ENCODE measurements at regions not wholly inside any gene's neighbourhood (a gene's known extent, or its start where the extent isn't known, plus 50 kb on each side); places are given as distances from the start of the nearest gene placed in this dataset.

- no peaks in the 10 kb centered on the region for H3K4me1 Mint-ChIP-seq
- DNase-seq (ENCODE audit: low spot score in 2 of 2, unreplicated experiment in 2 of 2) = no peak
- H3K4me3 Mint-ChIP-seq = no peak overlapping the region
- TF ChIP-seq, protein P1, sequence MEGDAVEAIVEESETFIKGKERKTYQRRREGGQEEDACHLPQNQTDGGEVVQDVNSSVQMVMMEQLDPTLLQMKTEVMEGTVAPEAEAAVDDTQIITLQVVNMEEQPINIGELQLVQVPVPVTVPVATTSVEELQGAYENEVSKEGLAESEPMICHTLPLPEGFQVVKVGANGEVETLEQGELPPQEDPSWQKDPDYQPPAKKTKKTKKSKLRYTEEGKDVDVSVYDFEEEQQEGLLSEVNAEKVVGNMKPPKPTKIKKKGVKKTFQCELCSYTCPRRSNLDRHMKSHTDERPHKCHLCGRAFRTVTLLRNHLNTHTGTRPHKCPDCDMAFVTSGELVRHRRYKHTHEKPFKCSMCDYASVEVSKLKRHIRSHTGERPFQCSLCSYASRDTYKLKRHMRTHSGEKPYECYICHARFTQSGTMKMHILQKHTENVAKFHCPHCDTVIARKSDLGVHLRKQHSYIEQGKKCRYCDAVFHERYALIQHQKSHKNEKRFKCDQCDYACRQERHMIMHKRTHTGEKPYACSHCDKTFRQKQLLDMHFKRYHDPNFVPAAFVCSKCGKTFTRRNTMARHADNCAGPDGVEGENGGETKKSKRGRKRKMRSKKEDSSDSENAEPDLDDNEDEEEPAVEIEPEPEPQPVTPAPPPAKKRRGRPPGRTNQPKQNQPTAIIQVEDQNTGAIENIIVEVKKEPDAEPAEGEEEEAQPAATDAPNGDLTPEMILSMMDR (IDR thresholded peaks at IDR 0.05; ENCODE audit: unreplicated experiment) = no peak
- peaks cover 13% of the 10 kb centered on the region for H3K27me3 Mint-ChIP-seq (ENCODE audit: low read depth)
- no peaks in the 10 kb centered on the region for H3K36me3 Mint-ChIP-seq
- no peak overlapping the region for H3K27ac Mint-ChIP-seq
- H3K9me3 Mint-ChIP-seq = no peaks in the 10 kb centered on the region
These were observed 263.5 kb upstream of the USP15 start for GRCh38 chr12:61996717-61997116.

DNA sequence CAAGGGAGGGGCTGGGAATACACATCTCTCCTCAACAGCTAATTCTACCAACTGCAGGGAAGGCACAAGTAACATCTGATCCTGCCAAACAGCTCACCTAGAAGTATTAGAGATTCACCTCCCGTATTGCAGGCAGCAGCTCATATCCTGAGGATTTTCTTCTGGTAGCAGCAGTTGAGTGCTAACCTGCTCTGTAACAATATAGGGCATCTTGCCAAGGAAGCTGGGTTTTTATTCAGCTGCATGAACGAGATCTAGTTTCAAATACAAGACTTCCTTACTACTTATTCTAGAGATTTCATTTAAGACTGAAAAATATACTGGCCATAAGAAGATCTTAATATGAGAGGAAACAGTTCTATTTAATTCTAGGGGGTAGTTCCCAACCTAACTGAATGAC lies 261.4 kb upstream of the USP15 start:
- H3K9me3 Mint-ChIP-seq = no peaks in the 10 kb centered on the region
- H3K27me3 Mint-ChIP-seq (ENCODE audit: low read depth) = peaks cover 13% of the 10 kb centered on the region
- DNase-seq (ENCODE audit: low spot score in 2 of 2, unreplicated experiment in 2 of 2) = no peak
- H3K27ac Mint-ChIP-seq = no peak overlapping the region
- TF ChIP-seq, protein P1 (IDR thresholded peaks at IDR 0.05; ENCODE audit: unreplicated experiment) = no peak
- no peaks in the 10 kb centered on the region for H3K36me3 Mint-ChIP-seq
- no peaks in the 10 kb centered on the region for H3K4me1 Mint-ChIP-seq
- no peak overlapping the region for H3K4me3 Mint-ChIP-seq

GRCh38 chr12:61999311-61999710 lies 260.9 kb upstream of the USP15 start:
- TF ChIP-seq, protein P1 (IDR thresholded peaks at IDR 0.05; ENCODE audit: unreplicated experiment) = no peak

GRCh38 chr12:62001424-62001823 lies 258.8 kb upstream of the USP15 start:
- Mint-ChIP-seq H3K4me3 (no peak overlapping the region), H3K4me1 (no peaks in the 10 kb centered on the region), H3K27ac (no peak overlapping the region), H3K36me3 (no peaks in the 10 kb centered on the region), H3K27me3 (ENCODE audit: low read depth) (peaks cover 15% of the 10 kb centered on the region), H3K9me3 (no peaks in the 10 kb centered on the region)
- TF ChIP-seq, protein P1 (IDR thresholded peaks at IDR 0.05; ENCODE audit: unreplicated experiment) = no peak
- DNase-seq (ENCODE audit: low spot score in 2 of 2, unreplicated experiment in 2 of 2) = no peak

More at GRCh38 chr12:61999311-61999710, 260.9 kb upstream of the USP15 start:
- no peak overlapping the region for H3K4me3 Mint-ChIP-seq
- H3K9me3 Mint-ChIP-seq = no peaks in the 10 kb centered on the region
- no peak overlapping the region for H3K27ac Mint-ChIP-seq
- DNase-seq (ENCODE audit: low spot score in 2 of 2, unreplicated experiment in 2 of 2) = no peak
- peaks cover 13% of the 10 kb centered on the region for H3K27me3 Mint-ChIP-seq (ENCODE audit: low read depth)
- H3K36me3 Mint-ChIP-seq = no peaks in the 10 kb centered on the region
- H3K4me1 Mint-ChIP-seq = no peaks in the 10 kb centered on the region

- H3K4me3 Mint-ChIP-seq = no peak overlapping the region
- H3K4me1 Mint-ChIP-seq = no peaks in the 10 kb centered on the region
- no peaks in the 10 kb centered on the region for H3K36me3 Mint-ChIP-seq
- TF ChIP-seq, protein P1 (IDR thresholded peaks at IDR 0.05; ENCODE audit: unreplicated experiment) = no peak
- no peak overlapping the region for H3K27ac Mint-ChIP-seq
- H3K27me3 Mint-ChIP-seq (ENCODE audit: low read depth) = peaks cover 8% of the 10 kb centered on the region
- DNase-seq (ENCODE audit: low spot score in 2 of 2, unreplicated experiment in 2 of 2) = no peak
- H3K9me3 Mint-ChIP-seq = no peaks in the 10 kb centered on the region
These were observed 257.0 kb upstream of the USP15 start for GRCh38 chr12:62003226-62003625.

- Mint-ChIP-seq H3K4me3 (no peak overlapping the region), H3K27ac (no peak overlapping the region), H3K9me3 (no peaks in the 10 kb centered on the region), H3K36me3 (no peaks in the 10 kb centered on the region), H3K27me3 (ENCODE audit: low read depth) (peaks cover 8% of the 10 kb centered on the region), H3K4me1 (no peaks in the 10 kb centered on the region)
- TF ChIP-seq, protein P1 (IDR thresholded peaks at IDR 0.05; ENCODE audit: unreplicated experiment) = no peak
- no peak for DNase-seq (ENCODE audit: low spot score in 2 of 2, unreplicated experiment in 2 of 2)
These were observed 256.5 kb upstream of the USP15 start for GRCh38 chr12:62003701-62004100.
